B cell (primary cell): ENCODE measurements at regions not wholly inside any gene's neighbourhood (a gene's known extent, or its start where the extent isn't known, plus 50 kb on each side); places are given as distances from the start of the nearest gene placed in this dataset.

Experiments used
- ATAC-seq: fragments of 200-7000 bp; cut with Tn5 transposase; one replicate; pipeline ENCODE4 v1.10.0; 2021; ENCODE audit warnings: low read depth, mild to moderate bottlenecking, moderate number of reproducible peaks, moderate library complexity
- CTCF ChIA-PET: fragments of 350-600 bp; sonication (Branson Sonifier 250); formaldehyde crosslinking; loops from one replicate; lab custom pipeline; 2021; ENCODE audit warnings: antibody characterized with exemption, inconsistent platforms; lab: Charles Lee
- POLR2A ChIA-PET: fragments of 350-600 bp; sonication (Branson Sonifier 250); formaldehyde crosslinking; loops from one replicate; lab custom pipeline; 2021; ENCODE audit warnings: antibody characterized with exemption; lab: Charles Lee
- DNase-seq: peaks from one replicate; pipeline ENCODE4 v3.0.0; 2013
- H2AFZ ChIP-seq: 2 replicates; pipeline ENCODE4 v1.6.1; 2012; ENCODE audit warnings: mild to moderate bottlenecking, low read depth, low read length; ENCODE audit not compliant: insufficient read depth, poor library complexity, severe bottlenecking
- H3K27ac ChIP-seq, 2 donors: 1 replicate in 1 of 2; 2 replicates in 1 of 2; pipeline ENCODE4 v1.5.1; 2012 to 2013; ENCODE audit warnings: low read length in 2 of 2, mild to moderate bottlenecking in 2 of 2, moderate library complexity in 1 of 2
- H3K27me3 ChIP-seq, 4 experiments: fragments of 200-600 bp in 1 of 4; sonication (generic) in 1 of 4; replicated peaks in 1 of 4; 1 replicate in 2 of 4; 2 replicates in 2 of 4; pipeline versions ENCODE4 v1.6.1 to v1.7.0; 2013 to 2016; ENCODE audit warnings: low read length in 3 of 4, mild to moderate bottlenecking in 2 of 4, mixed read lengths in 1 of 4, moderate library complexity in 1 of 4; ENCODE audit not compliant: insufficient read depth in 4 of 4, control insufficient read depth in 3 of 4; ENCODE audit errors: control extremely low read depth in 1 of 4
- H3K36me3 ChIP-seq, 2 experiments: replicated peaks in 1 of 2; 1 replicate in 1 of 2; 2 replicates in 1 of 2; pipeline versions ENCODE4 v1.6.1 to v1.7.1; 2013; ENCODE audit warnings: low read length in 1 of 2; ENCODE audit not compliant: insufficient read depth in 2 of 2, control insufficient read depth in 1 of 2; ENCODE audit errors: control extremely low read depth in 1 of 2, extremely low read depth in 1 of 2
- H3K4me1 ChIP-seq, 2 donors: fragments of 200-600 bp in 1 of 2; sonication (generic) in 1 of 2; 1 replicate in 1 of 2; 2 replicates in 1 of 2; pipeline versions ENCODE4 v1.5.1 to v1.6.1; 2013 to 2017; ENCODE audit warnings: low read length in 2 of 2; ENCODE audit not compliant: control insufficient read depth in 2 of 2, insufficient read depth in 2 of 2
- H3K4me2 ChIP-seq: replicated peaks from 2 replicates; pipeline ENCODE3; 2012; ENCODE audit warnings: mild to moderate bottlenecking, low read depth, low read length; ENCODE audit not compliant: poor library complexity, severe bottlenecking
- H3K4me3 ChIP-seq, 5 experiments: fragments of 200-600 bp in 1 of 5; sonication (generic) in 1 of 5; 1 replicate in 3 of 5; 2 replicates in 2 of 5; pipeline versions ENCODE4 v1.5.1 to v1.7.0; 2011 to 2016; ENCODE audit warnings: low read length in 4 of 5, mild to moderate bottlenecking in 4 of 5, low read depth in 2 of 5, control low read depth in 1 of 5, moderate library complexity in 1 of 5; ENCODE audit not compliant: insufficient read depth in 1 of 5; ENCODE audit errors: control extremely low read depth in 1 of 5, extremely low read depth in 1 of 5
- H3K79me2 ChIP-seq: fragments of 200-600 bp; sonication (generic); one replicate; pipeline ENCODE4 v1.6.0; 2016; ENCODE audit warnings: low read length; ENCODE audit not compliant: control insufficient read depth, insufficient read depth
- H3K9ac ChIP-seq: fragments of 200-600 bp; sonication (generic); 2 replicates; pipeline ENCODE4 v1.6.1; 2017; ENCODE audit warnings: mild to moderate bottlenecking, low read length, moderate library complexity
- H3K9me3 ChIP-seq, 3 donors: one replicate each; pipeline versions ENCODE4 v1.6.1 to v1.7.1; 2013; ENCODE audit warnings: low read length in 2 of 3; ENCODE audit not compliant: control insufficient read depth in 2 of 3, insufficient read depth in 1 of 3; ENCODE audit errors: control extremely low read depth in 1 of 3
- H4K20me1 ChIP-seq: 2 replicates; pipeline ENCODE4 v1.6.0; 2012; ENCODE audit warnings: mild to moderate bottlenecking, low read length; ENCODE audit not compliant: insufficient read depth, control insufficient read depth, poor library complexity, severe bottlenecking
- H3K27ac Mint-ChIP-seq: one replicate; pipeline ENCODE4 v1.8.0; 2021; ENCODE audit warnings: mixed read lengths
- H3K27me3 Mint-ChIP-seq: one replicate; pipeline ENCODE4 v1.8.0; 2021; ENCODE audit warnings: mixed read lengths
- H3K4me1 Mint-ChIP-seq: one replicate; pipeline ENCODE4 v1.8.0; 2021; ENCODE audit warnings: mixed read lengths
- H3K4me3 Mint-ChIP-seq: one replicate; pipeline ENCODE4 v1.8.0; 2021; ENCODE audit warnings: mixed read lengths
- H3K9me3 Mint-ChIP-seq: one replicate; pipeline ENCODE4 v1.8.0; 2022; ENCODE audit warnings: mixed read lengths; ENCODE audit not compliant: insufficient read depth
- EZH2 ChIP-seq: IDR thresholded peaks from 2 replicates; pipeline ENCODE4 v1.6.1; 2012; ENCODE audit warnings: borderline replicate concordance, low read depth, mild to moderate bottlenecking, moderate library complexity, low read length; ENCODE audit not compliant: insufficient read depth, poor library complexity, severe bottlenecking
- WGBS: methylation state at CpG from one replicate; pipeline ENCODE4 v1.1.5; 2013; ENCODE audit warnings: missing lambda C conversion rate; ENCODE audit not compliant: insufficient coverage; 5-methylcytosine and 5-hydroxymethylcytosine counted together
- intact Hi-C: fragments of 100-400 bp; cut with micrococcal nuclease; formaldehyde crosslinking; loops from one replicate; pipeline ENCODE4 v1.10.0; 2022
- TF ChIP-seq, protein P1 (sequence below): fragments of 200-600 bp; IDR thresholded peaks from one replicate; pipeline ENCODE4 v1.8.0; 2022; ENCODE audit warnings: antibody characterized with exemption, mild to moderate bottlenecking

- ATAC-seq (no peak), DNase-seq (no peak)
- TF ChIP-seq EZH2 = no peak
- TF ChIP-seq, protein P1, sequence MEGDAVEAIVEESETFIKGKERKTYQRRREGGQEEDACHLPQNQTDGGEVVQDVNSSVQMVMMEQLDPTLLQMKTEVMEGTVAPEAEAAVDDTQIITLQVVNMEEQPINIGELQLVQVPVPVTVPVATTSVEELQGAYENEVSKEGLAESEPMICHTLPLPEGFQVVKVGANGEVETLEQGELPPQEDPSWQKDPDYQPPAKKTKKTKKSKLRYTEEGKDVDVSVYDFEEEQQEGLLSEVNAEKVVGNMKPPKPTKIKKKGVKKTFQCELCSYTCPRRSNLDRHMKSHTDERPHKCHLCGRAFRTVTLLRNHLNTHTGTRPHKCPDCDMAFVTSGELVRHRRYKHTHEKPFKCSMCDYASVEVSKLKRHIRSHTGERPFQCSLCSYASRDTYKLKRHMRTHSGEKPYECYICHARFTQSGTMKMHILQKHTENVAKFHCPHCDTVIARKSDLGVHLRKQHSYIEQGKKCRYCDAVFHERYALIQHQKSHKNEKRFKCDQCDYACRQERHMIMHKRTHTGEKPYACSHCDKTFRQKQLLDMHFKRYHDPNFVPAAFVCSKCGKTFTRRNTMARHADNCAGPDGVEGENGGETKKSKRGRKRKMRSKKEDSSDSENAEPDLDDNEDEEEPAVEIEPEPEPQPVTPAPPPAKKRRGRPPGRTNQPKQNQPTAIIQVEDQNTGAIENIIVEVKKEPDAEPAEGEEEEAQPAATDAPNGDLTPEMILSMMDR = no peak
- Histone ChIP-seq H3K4me3 (no peak overlapping the region), H3K79me2 (no peaks in the 10 kb centered on the region), H3K9ac (no peak overlapping the region), H3K4me1 (no peaks in the 10 kb centered on the region), H3K9me3 (peaks cover 0 to 3% (median 0%) of the 10 kb centered on the region in 3 donors), H3K4me2 (no peak overlapping the region), H3K27me3 (peaks cover 0 to 3% (median 0%) of the 10 kb centered on the region in 4 experiments), H3K36me3 (no peaks in the 10 kb centered on the region), H3K27ac (no peak overlapping the region), H2AFZ (no peak overlapping the region), H4K20me1 (no peaks in the 10 kb centered on the region)
- ChIA-PET POLR2A (no interaction called here), CTCF (no interaction called here)
- intact Hi-C loops = no loop called here
- Mint-ChIP-seq H3K9me3 (no peaks in the 10 kb centered on the region), H3K4me3 (no peak overlapping the region), H3K27ac (no peak overlapping the region), H3K27me3 (no peaks in the 10 kb centered on the region), H3K4me1 (no peaks in the 10 kb centered on the region)
- no CpG with 5 or more reads among the region's 1 CpG for WGBS
These were observed 224.9 kb downstream of the SKIDA1 start for GRCh38 chr10:21300551-21300950.

- CTCF ChIA-PET = no interaction called here
- Mint-ChIP-seq H3K27me3 (peaks cover 3% of the 10 kb centered on the region), H3K27ac (no peak overlapping the region), H3K9me3 (no peaks in the 10 kb centered on the region), H3K4me1 (no peaks in the 10 kb centered on the region), H3K4me3 (no peak overlapping the region)
- Histone ChIP-seq H4K20me1 (no peaks in the 10 kb centered on the region), H3K27me3 (peaks cover 0 to 3% (median under 1%) of the 10 kb centered on the region in 4 experiments), H3K9ac (no peak overlapping the region), H3K4me2 (no peak overlapping the region), H3K4me3 (no peak overlapping the region), H2AFZ (no peak overlapping the region), H3K79me2 (no peaks in the 10 kb centered on the region), H3K36me3 (no peaks in the 10 kb centered on the region), H3K4me1 (no peaks in the 10 kb centered on the region), H3K27ac (no peak overlapping the region), H3K9me3 (peaks cover 0 to 3% (median 0%) of the 10 kb centered on the region in 3 donors)
- POLR2A ChIA-PET = no interaction called here
- 83% methylated on average over 3 of the region's 7 CpGs for WGBS
- TF ChIP-seq, protein P1 = no peak
- no peak for TF ChIP-seq EZH2
- ATAC-seq (no peak), DNase-seq (no peak)
- intact Hi-C loops = no loop called here
These were observed 226.2 kb downstream of the SKIDA1 start for GRCh38 chr10:21299330-21299729.
